ENCODE measurements at regions not wholly inside any gene's neighbourhood (a gene's known extent, or its start where the extent isn't known, plus 50 kb on each side); places are given as distances from the start of the nearest gene placed in this dataset.

GRCh38 chr11:15873501-15873900, 482.8 kb downstream of the SOX6 start:
- DNase-seq (ENCODE audit: low read depth, low spot score) (no peak), ATAC-seq (no peak)
- ChIA-PET CTCF (no interaction called here), POLR2A (no interaction called here), RAD21 (ENCODE audit: low non-redundant PET in 1 of 2, low total read pairs in 2 of 2, uncharacterized antibody in 2 of 2, unreplicated experiment in 2 of 2) (no interaction called here)
- no peak for TF ChIP-seq ZBTB33 (IDR thresholded peaks at IDR 0.05; ENCODE audit: extremely low read depth, insufficient replicate concordance, low read length)
- Histone ChIP-seq H3K9me3 (ENCODE audit: control insufficient read depth in 1 of 2, insufficient read depth in 1 of 2, low read depth in 1 of 2, low read length in 2 of 2) (no peaks in the 10 kb centered on the region), H3K4me1 (ENCODE audit: control insufficient read depth in 1 of 2, insufficient read depth in 2 of 2, low read length in 2 of 2) (no peaks in the 10 kb centered on the region), H4K20me1 (ENCODE audit: insufficient read depth) (no peaks in the 10 kb centered on the region), H2AFZ (ENCODE audit: low read depth, low read length, poor library complexity, severe bottlenecking) (no peak overlapping the region), H3K27me3 (ENCODE audit: insufficient read depth, low read length) (peaks cover 19% of the 10 kb centered on the region; the same call in 1 of the 2 replicates), H3K79me2 (ENCODE audit: insufficient read depth, low read length) (no peaks in the 10 kb centered on the region), H3K36me3 (ENCODE audit: control insufficient read depth in 1 of 2, insufficient read depth in 2 of 2, low read length in 2 of 2) (no peaks in the 10 kb centered on the region), H3K27ac (ENCODE audit: low read depth, low read length) (no peak overlapping the region), H3K9me2 (ENCODE audit: insufficient read depth) (no peaks in the 10 kb centered on the region), H3K4me2 (ENCODE audit: low read length) (no peak overlapping the region), H3K9ac (ENCODE audit: low read length) (no peak overlapping the region), H3K4me3 (replicated peaks in 1 of 2; ENCODE audit: low read depth in 1 of 2, low read length in 2 of 2) (no peak overlapping the region)
- BruUV-seq (replicated peaks), result no TSS peak
- intact Hi-C loops (cut with micrococcal nuclease), result no loop called here

- Histone ChIP-seq H3K4me3 (replicated peaks in 1 of 2; ENCODE audit: low read depth in 1 of 2, low read length in 2 of 2) (no peak overlapping the region), H3K36me3 (ENCODE audit: control insufficient read depth in 1 of 2, insufficient read depth in 2 of 2, low read length in 2 of 2) (no peaks in the 10 kb centered on the region), H3K4me1 (ENCODE audit: control insufficient read depth in 1 of 2, insufficient read depth in 2 of 2, low read length in 2 of 2) (no peaks in the 10 kb centered on the region), H3K9me3 (ENCODE audit: control insufficient read depth in 1 of 2, insufficient read depth in 1 of 2, low read depth in 1 of 2, low read length in 2 of 2) (no peaks in the 10 kb centered on the region), H3K9ac (ENCODE audit: low read length) (no peak overlapping the region), H3K9me2 (ENCODE audit: insufficient read depth) (no peaks in the 10 kb centered on the region), H2AFZ (ENCODE audit: low read depth, low read length, poor library complexity, severe bottlenecking) (no peak overlapping the region), H3K79me2 (ENCODE audit: insufficient read depth, low read length) (no peaks in the 10 kb centered on the region), H3K27me3 (ENCODE audit: insufficient read depth, low read length) (peaks cover 19% of the 10 kb centered on the region; the same call in 1 of the 2 replicates), H3K4me2 (ENCODE audit: low read length) (no peak overlapping the region), H3K27ac (ENCODE audit: low read depth, low read length) (no peak overlapping the region), H4K20me1 (ENCODE audit: insufficient read depth) (no peaks in the 10 kb centered on the region)
- RAD21 ChIA-PET (ENCODE audit: low non-redundant PET in 1 of 2, low total read pairs in 2 of 2, uncharacterized antibody in 2 of 2, unreplicated experiment in 2 of 2), result no interaction called here
- BruUV-seq (replicated peaks), result no TSS peak
- POLR2A ChIA-PET, result no interaction called here
- intact Hi-C loops (cut with micrococcal nuclease), result no loop called here
- DNase-seq (ENCODE audit: low read depth, low spot score) (no peak), ATAC-seq (no peak)
- TF ChIP-seq CBX3 (IDR thresholded peaks at IDR 0.05; ENCODE audit: low read depth), result no peak
- TF ChIP-seq CTCF (IDR thresholded peaks at IDR 0.05 in 2 of 3, conservative IDR thresholded peaks at IDR 0.05 in 1 of 3; ENCODE audit: borderline replicate concordance in 1 of 3, insufficient read depth in 1 of 3, low read depth in 2 of 3, low read length in 2 of 3), result no peak
- TF ChIP-seq RAD21 (IDR thresholded peaks at IDR 0.05; ENCODE audit: low read depth), result no peak
- no peak for TF ChIP-seq SP1 (IDR thresholded peaks at IDR 0.05; ENCODE audit: low read depth)
- no peak for TF ChIP-seq ATF3 (IDR thresholded peaks at IDR 0.05)
- TF ChIP-seq ZBTB33 (IDR thresholded peaks at IDR 0.05; ENCODE audit: extremely low read depth, insufficient replicate concordance, low read length), result no peak
- no peak for TF ChIP-seq EZH2 (IDR thresholded peaks at IDR 0.05)
- CTCF ChIA-PET, result no interaction called here
Observed at GRCh38 chr11:15874704-15875103, 481.6 kb downstream of the SOX6 start.

All from HCT116 (cell line).